G401 (cell line): ENCODE measurements at regions not wholly inside any gene's neighbourhood (a gene's known extent, or its start where the extent isn't known, plus 50 kb on each side); places are given as distances from the start of the nearest gene placed in this dataset.

ENCODE experiments used
- DNase-seq: peaks from one replicate; pipeline ENCODE4 v3.0.0-alpha.2; 2015; ENCODE audit warnings: low spot score
- in situ Hi-C: cut with HindIII; loops from 2 replicates; pipeline ENCODE4 v1.10.0; 2016; ENCODE audit warnings: low sequenced_read_pairs, mixed read lengths

- no peak for DNase-seq
- in situ Hi-C loops: no loop called here
Observed at GRCh38 chr11:130720232-130721022, 195.9 kb downstream of the SNX19 start.

GRCh38 chr11:130721023-130721681 is 195.1 kb downstream of the SNX19 start:
- DNase-seq: no peak
- in situ Hi-C loops: no loop called here

- in situ Hi-C loops: no loop called here
Observed at GRCh38 chr11:130721736-130722135, 194.5 kb downstream of the SNX19 start.

GRCh38 chr11:130722401-130722800 is 193.9 kb downstream of the SNX19 start:
- no peak for DNase-seq
- in situ Hi-C loops: no loop called here

More at GRCh38 chr11:130721736-130722135, 194.5 kb downstream of the SNX19 start:
- DNase-seq: no peak

GRCh38 chr11:130725421-130726233 is 190.7 kb downstream of the SNX19 start:
- in situ Hi-C loops: no loop called here
- no peak for DNase-seq

GRCh38 chr11:130726234-130727037 is 189.8 kb downstream of the SNX19 start:
- no peak for DNase-seq
- in situ Hi-C loops: no loop called here

GRCh38 chr11:130727157-130728119 is 188.8 kb downstream of the SNX19 start:
- in situ Hi-C loops: no loop called here

GRCh38 chr11:130728185-130729180 is 187.8 kb downstream of the SNX19 start:
- in situ Hi-C loops: no loop called here
- no peak for DNase-seq

More at GRCh38 chr11:130727157-130728119, 188.8 kb downstream of the SNX19 start:
- no peak for DNase-seq

- in situ Hi-C loops: no loop called here
- no peak for DNase-seq
Observed at GRCh38 chr11:130729193-130729592, 187.1 kb downstream of the SNX19 start.

- DNase-seq: no peak
- in situ Hi-C loops: no loop called here
Observed at GRCh38 chr11:130729678-130730300, 186.5 kb downstream of the SNX19 start.

GRCh38 chr11:130731401-130731800 is 184.9 kb downstream of the SNX19 start:
- in situ Hi-C loops: no loop called here
- DNase-seq: no peak

- in situ Hi-C loops: no loop called here
- DNase-seq: no peak
Observed at GRCh38 chr11:130732476-130732875, 183.8 kb downstream of the SNX19 start.

GRCh38 chr11:130737041-130737830 is 179.0 kb downstream of the SNX19 start:
- in situ Hi-C loops: no loop called here
- DNase-seq: no peak

- in situ Hi-C loops: no loop called here
- no peak for DNase-seq
Observed at GRCh38 chr11:130737866-130738431, 178.3 kb downstream of the SNX19 start.

GRCh38 chr11:130738611-130739010 is 177.7 kb downstream of the SNX19 start:
- in situ Hi-C loops: no loop called here
- DNase-seq: no peak
